ENCODE measurements at regions not wholly inside any gene's neighbourhood (a gene's known extent, or its start where the extent isn't known, plus 50 kb on each side); places are given as distances from the start of the nearest gene placed in this dataset.

GRCh38 chr6:68307301-68307700, 327.8 kb upstream of the ADGRB3 start:
- TF ChIP-seq, protein P1, sequence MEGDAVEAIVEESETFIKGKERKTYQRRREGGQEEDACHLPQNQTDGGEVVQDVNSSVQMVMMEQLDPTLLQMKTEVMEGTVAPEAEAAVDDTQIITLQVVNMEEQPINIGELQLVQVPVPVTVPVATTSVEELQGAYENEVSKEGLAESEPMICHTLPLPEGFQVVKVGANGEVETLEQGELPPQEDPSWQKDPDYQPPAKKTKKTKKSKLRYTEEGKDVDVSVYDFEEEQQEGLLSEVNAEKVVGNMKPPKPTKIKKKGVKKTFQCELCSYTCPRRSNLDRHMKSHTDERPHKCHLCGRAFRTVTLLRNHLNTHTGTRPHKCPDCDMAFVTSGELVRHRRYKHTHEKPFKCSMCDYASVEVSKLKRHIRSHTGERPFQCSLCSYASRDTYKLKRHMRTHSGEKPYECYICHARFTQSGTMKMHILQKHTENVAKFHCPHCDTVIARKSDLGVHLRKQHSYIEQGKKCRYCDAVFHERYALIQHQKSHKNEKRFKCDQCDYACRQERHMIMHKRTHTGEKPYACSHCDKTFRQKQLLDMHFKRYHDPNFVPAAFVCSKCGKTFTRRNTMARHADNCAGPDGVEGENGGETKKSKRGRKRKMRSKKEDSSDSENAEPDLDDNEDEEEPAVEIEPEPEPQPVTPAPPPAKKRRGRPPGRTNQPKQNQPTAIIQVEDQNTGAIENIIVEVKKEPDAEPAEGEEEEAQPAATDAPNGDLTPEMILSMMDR (IDR thresholded peaks at IDR 0.05): no peak
- TF ChIP-seq POLR2AphosphoS5 (IDR thresholded peaks at IDR 0.05; ENCODE audit: insufficient read depth in 1 of 2, low read depth in 1 of 2): no peak

Data from vagina (tissue), 2 donors.